ENCODE measurements at regions not wholly inside any gene's neighbourhood (a gene's known extent, or its start where the extent isn't known, plus 50 kb on each side); places are given as distances from the start of the nearest gene placed in this dataset.
A peak's percentile ranks its signal among the peaks of the same experiment; 100 is the strongest.

DNA sequence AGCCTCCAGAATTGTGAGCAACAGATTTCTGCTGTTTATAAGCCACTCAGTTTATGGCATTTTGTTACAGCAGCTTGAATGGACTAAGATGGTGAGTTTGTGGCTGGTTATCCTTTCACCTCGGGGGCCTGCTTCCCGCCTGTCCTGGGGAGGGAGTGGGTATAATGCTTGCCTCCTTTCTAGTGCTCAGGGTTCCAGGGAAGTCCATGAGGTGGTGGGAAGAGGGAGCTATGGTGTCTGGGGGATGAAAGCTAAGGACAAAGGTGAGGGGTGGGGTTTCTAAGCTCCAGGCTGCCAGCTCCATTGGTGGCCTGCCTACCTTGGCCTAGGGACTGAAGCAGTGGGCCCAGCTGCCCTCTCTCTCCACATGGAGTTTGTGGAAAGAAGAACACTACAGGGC, 50.2 kb upstream of the SDK2 start:
- DNase-seq (ENCODE audit: low spot score) = no peak

DNA sequence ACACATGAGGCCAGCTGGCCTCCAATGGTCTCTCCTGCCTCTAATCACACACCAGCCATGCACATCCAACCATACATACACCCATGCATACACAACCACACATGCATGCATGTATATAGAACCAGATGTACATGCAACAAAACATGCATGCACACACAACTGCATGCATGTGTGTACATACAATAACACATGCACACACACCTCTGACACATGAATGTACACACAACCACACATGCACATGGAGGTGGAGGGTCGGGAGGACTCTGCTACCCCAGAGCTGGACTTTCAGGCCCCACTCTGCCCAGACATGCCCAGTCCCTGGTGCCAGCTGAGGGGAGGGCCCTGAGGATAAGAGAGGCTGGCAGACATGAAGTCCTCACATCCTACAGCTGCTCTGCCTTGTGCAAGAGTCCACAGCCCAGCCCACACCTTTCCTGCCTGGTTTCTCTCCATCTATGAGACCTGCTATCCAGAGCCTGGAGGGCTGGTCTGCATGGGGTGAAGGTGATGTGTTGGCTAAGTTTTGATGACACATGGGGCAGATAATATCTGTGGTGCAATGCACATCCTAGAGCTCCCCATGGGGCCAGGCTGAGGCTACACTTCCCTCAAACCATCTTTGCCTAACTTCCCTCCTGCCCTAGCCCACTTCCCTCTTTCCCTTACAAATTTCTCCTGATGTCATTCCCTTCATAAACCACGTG, 50.9 kb upstream of the SDK2 start:
- DNase-seq (ENCODE audit: low spot score) = no peak

DNA sequence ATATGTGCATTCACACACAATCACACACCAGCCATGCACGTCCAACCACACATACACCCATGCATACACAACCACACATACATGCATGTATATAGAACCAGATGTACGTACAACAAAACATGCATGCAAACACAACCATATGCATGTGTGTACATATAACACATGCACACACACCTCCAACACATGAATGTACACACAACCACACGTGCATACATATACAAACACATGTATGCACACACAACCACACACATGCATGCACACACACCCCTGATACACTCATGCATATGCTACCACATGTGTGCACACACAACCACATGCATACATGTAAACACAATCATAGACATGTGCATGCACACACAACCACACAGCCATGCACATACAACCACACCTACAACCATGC, 52.0 kb upstream of the SDK2 start:
- no peak for DNase-seq (ENCODE audit: low spot score)

DNA sequence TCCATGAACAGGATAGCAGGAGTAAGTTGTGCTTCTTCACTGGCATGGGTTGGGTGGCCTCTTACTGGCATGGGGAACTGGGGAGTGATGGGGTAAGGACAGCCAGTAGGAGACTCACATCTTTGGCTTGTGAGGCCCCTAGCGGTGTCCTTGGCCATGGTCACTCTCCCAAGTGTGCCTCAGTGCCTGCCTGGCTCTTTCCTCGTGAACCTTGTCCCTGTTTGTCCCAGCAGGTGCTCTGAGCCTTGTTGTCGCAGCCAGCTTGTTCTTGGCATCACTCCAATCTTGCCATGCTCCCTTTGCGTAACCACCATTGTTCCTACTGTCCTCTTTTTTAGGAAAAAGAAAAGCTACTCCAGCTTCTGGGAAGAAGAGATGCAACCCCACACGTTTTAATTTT, 53.6 kb upstream of the SDK2 start:
- no peak for DNase-seq (ENCODE audit: low spot score)

DNA sequence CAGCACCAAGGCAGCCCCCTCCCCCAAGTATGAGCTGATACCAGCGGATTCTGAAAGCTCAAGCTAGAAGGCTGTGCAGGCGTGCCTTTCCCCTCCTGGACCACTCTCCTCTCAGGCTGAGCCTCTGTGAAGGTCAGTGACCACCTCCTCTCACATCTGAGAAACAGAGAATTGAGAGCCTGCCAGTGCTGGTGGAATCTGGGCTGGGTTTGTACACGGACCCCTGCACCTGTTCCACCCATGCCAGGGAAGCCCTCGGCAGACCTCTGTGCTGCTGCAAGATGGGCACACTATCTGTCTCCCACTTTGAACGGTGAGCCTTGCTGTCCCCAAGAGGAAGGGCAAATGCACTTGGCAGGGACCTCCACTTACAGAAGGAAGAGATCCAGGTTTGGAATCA, 54.7 kb upstream of the SDK2 start:
- DNase-seq (ENCODE audit: low spot score) = no peak

GRCh38 chr17:73701701-73702100, 57.5 kb upstream of the SDK2 start:
- DNase-seq (ENCODE audit: low spot score) = no peak

DNA sequence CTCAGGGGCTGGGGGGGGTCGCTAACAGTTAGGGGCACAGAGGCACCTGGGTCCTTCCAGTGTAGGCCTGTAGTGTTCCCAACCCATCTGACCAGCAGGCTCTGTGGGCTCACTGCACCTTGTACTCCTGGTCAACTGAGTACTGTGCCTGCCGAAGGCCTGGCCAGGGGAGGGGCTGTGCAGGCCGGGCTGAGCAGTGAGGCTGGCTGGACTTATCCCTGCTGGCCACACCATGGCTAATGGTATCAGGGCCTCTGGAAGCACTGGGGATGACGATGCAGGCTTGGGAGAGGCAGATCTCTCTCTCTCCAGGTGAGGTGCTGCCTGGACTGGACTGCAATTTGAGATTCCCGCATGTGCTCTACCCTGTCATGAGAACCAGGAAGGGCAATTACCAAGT, 58.9 kb upstream of the SDK2 start:
- no peak for DNase-seq (ENCODE audit: low spot score)

- DNase-seq (ENCODE audit: low spot score) = no peak
Measured at GRCh38 chr17:73703917-73704316, 59.7 kb upstream of the SDK2 start.

- DNase-seq (ENCODE audit: low spot score) = no peak
Measured at GRCh38 chr17:73705594-73705993, 61.3 kb upstream of the SDK2 start.

DNA sequence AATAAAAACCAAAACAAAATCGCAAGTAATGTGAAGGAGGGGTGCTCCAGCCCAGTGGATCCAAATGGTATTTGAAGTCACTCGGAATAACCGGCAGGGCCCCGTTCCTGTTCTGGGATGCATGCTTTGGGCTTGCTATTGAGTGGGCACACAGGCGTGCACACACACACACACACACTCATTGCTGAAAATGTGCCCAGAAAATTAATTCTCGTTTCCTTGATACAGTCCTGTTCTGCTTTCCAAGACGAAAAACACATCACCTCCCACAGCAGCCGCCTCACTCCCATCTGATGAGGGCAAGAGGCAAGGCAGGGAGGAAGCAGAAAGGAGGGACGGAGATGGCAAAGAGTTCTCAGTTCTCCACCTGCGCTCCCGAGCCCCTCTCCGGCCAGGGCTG, 62.2 kb upstream of the SDK2 start:
- no peak for DNase-seq (ENCODE audit: low spot score)

DNA sequence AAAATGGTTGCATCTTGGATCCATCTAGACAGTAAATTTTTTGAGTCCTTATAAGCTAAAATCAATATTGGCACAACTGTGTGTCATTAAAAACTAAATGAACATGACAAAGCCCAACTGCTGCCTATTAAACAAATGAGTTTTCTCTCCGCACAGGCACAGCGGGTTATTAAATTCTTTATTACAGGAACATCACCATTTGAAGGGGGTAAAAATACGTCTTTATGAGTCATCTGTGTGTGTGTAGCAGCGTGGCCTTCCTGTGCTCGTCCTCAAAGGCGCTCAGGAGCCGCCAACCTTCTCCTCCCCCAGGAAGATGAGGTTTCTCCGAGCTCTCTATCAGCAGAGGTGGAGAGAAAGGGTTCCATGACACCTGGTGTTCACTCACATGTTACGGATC, 62.6 kb upstream of the SDK2 start:
- no peak for DNase-seq (ENCODE audit: low spot score)

DNA sequence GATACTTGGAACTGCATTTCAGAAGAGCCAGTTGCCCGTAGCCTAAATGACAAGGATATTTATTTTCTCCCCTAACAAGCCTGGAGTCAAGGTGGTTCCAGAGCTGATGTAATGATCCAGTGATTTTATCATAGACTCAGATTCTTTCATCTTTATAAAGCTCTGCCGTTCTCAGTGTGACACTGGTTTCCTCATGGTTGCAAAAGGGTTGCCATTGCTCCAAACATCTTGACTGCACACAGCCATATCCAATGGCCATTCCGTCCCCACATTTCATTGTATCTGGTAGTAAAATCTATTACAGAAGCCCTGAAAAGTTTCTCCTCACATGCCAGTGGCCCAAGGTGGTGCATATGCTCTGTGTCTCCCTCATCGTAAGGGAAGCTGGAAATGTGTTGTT, 63.1 kb upstream of the SDK2 start:
- DNase-seq (ENCODE audit: low spot score) = no peak

- peak; percentile 68 for DNase-seq (ENCODE audit: low spot score)
Measured at GRCh38 chr17:73710095-73710592, 65.9 kb upstream of the SDK2 start.

DNA sequence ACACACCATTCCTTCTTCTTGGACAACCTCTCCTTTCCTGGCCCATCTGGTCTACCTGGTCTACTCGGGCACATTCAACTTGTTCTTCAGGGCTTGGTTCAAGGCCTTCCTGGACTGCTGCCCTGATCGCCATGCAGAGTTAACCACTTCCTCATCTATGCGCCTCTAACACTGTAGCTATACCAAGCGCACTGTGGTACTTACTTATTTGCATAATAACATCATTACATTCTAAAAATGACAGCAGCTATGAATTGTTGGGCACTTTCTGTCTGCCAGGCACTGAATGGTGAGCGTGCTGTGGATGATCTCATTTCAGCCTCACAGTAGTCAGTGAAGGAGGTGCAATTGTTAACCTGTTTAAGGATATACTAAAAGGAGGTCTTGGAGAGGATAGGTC, 66.9 kb upstream of the SDK2 start:
- DNase-seq (ENCODE audit: low spot score) = peak; percentile 68

DNA sequence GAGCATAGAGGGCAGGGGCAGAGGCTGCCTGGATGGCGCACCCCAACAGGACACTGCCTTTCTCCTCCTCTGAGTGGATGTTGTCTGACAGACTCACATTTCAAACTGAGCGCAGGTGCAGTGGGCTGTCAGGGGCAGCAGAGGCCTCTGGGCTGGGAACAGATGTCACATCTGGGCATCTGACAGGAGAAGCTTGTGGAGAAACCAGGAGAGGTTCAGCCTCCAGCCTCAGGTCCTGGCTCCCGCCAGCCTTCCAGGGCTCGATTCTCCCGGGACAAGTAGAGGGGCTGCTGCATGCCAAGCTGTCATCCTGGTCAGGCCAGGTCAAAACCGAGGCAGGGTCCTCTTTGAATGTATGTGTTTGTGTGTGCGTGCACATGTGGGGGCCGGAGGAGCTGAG, 67.7 kb upstream of the SDK2 start:
- no peak for DNase-seq (ENCODE audit: low spot score)

DNA sequence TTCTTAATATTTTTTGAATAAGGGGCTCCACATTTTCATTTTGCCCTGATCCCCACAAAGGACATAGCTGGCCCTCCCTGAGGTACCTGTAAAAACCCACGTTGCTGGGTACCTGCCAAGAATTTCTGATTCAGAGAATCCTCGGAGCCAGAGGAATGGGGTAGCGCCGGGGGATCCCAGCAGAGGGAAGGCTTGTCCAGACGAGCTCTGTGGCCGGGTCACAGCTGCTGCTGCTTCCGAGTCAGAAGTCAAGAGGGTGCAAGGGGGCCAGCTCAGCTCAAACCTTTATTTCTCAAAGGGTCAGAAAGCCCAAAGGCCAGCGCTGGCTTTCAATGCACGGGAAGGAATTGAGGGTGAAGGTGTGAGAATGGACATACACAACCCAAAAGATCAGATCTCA, 68.9 kb upstream of the SDK2 start:
- DNase-seq (ENCODE audit: low spot score) = no peak

GRCh38 chr17:73715769-73716168, 71.5 kb upstream of the SDK2 start:
- DNase-seq (ENCODE audit: low spot score) = no peak

GRCh38 chr17:73717690-73718089, 73.4 kb upstream of the SDK2 start:
- no peak for DNase-seq (ENCODE audit: low spot score)

DNA sequence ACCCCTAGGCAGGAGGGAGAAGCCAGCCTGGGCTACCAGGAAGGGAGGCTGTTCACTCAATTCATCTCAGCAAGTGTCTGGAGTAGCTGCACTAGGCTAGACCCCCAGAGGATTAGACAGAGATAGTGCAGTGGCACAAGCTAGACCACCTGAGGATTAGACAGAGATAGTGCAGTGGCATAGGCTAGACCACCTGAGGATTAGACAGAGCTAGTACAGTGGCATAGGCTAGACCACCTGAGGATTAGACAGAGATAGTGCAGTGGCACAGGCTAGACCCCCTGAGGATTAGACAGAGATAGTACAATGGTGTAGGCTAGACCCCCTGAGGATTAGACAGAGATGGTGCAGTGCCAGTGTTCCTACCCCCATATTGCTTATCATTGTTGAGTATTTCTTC, 74.1 kb upstream of the SDK2 start:
- no peak for DNase-seq (ENCODE audit: low spot score)

GRCh38 chr17:73718912-73719311, 74.7 kb upstream of the SDK2 start:
- DNase-seq (ENCODE audit: low spot score) = no peak

GRCh38 chr17:73719588-73720071, 75.4 kb upstream of the SDK2 start:
- no peak for DNase-seq (ENCODE audit: low spot score)

GRCh38 chr17:73720187-73720834, 76.1 kb upstream of the SDK2 start:
- no peak for DNase-seq (ENCODE audit: low spot score)

GRCh38 chr17:73722165-73722564, 77.9 kb upstream of the SDK2 start:
- DNase-seq (ENCODE audit: low spot score) = no peak

- no peak for DNase-seq (ENCODE audit: low spot score)
Measured at GRCh38 chr17:73723317-73723716, 79.1 kb upstream of the SDK2 start.
